Activated B cell treated with CpG ODN at 0.5 μM for 24 hours (primary cell): ENCODE measurements at regions not wholly inside any gene's neighbourhood (a gene's known extent, or its start where the extent isn't known, plus 50 kb on each side); places are given as distances from the start of the nearest gene placed in this dataset.

Experiments used
- ATAC-seq: fragments of 200-7000 bp; cut with Tn5 transposase; one replicate; pipeline ENCODE4 v1.10.0; 2021; ENCODE audit warnings: low read depth, mild to moderate bottlenecking, moderate library complexity
- CTCF ChIA-PET: fragments of 350-600 bp; sonication (Branson Sonifier 250); formaldehyde crosslinking; loops from one replicate; lab custom pipeline; 2021; ENCODE audit warnings: antibody characterized with exemption; lab: Charles Lee
- POLR2A ChIA-PET: fragments of 350-600 bp; sonication (Branson Sonifier 250); formaldehyde crosslinking; loops from one replicate; lab custom pipeline; 2021; ENCODE audit warnings: antibody characterized with exemption; lab: Charles Lee
- DNase-seq: peaks from one replicate; pipeline ENCODE4 v3.0.0; 2022
- H3K27ac Mint-ChIP-seq: one replicate; pipeline ENCODE4 v1.8.0; 2020; ENCODE audit warnings: mixed read lengths
- H3K27me3 Mint-ChIP-seq: one replicate; pipeline ENCODE4 v1.8.0; 2021; ENCODE audit warnings: mixed read lengths
- H3K36me3 Mint-ChIP-seq: one replicate; pipeline ENCODE4 v1.8.0; 2021; ENCODE audit warnings: low read depth, mixed read lengths
- H3K4me1 Mint-ChIP-seq: one replicate; pipeline ENCODE4 v1.8.0; 2021; ENCODE audit warnings: mixed read lengths
- H3K4me3 Mint-ChIP-seq: one replicate; pipeline ENCODE4 v1.8.0; 2020; ENCODE audit warnings: mild to moderate bottlenecking, mixed read lengths
- H3K9me3 Mint-ChIP-seq: one replicate; pipeline ENCODE4 v1.8.0; 2020; ENCODE audit warnings: mixed read lengths
- CTCF ChIP-seq: fragments of 200-600 bp; IDR thresholded peaks from one replicate; pipeline ENCODE4 v1.8.0; 2022; ENCODE audit warnings: antibody characterized with exemption, mild to moderate bottlenecking
- intact Hi-C: fragments of 100-400 bp; cut with micrococcal nuclease; formaldehyde crosslinking; loops from one replicate; pipeline ENCODE4 v1.15.1; 2024

- Mint-ChIP-seq H3K36me3 (no peaks in the 10 kb centered on the region), H3K27ac (no peak overlapping the region), H3K9me3 (peaks cover 6% of the 10 kb centered on the region), H3K27me3 (no peaks in the 10 kb centered on the region), H3K4me1 (no peaks in the 10 kb centered on the region), H3K4me3 (no peak overlapping the region)
- no peak for TF ChIP-seq CTCF
- ChIA-PET POLR2A (no interaction called here), CTCF (no interaction called here)
- DNase-seq (no peak), ATAC-seq (no peak)
- intact Hi-C loops = no loop called here
Observed at GRCh38 chr3:94573337-94573736, 510.5 kb downstream of the NSUN3 start.

- intact Hi-C loops = no loop called here
- TF ChIP-seq CTCF = no peak
- Mint-ChIP-seq H3K36me3 (no peaks in the 10 kb centered on the region), H3K4me1 (no peaks in the 10 kb centered on the region), H3K4me3 (no peak overlapping the region), H3K9me3 (no peaks in the 10 kb centered on the region), H3K27ac (no peak overlapping the region), H3K27me3 (no peaks in the 10 kb centered on the region)
- ATAC-seq (no peak), DNase-seq (no peak)
- POLR2A ChIA-PET = no interaction called here
- CTCF ChIA-PET = no interaction called here
Observed at GRCh38 chr3:94587291-94587690, 524.4 kb downstream of the NSUN3 start.

GRCh38 chr3:94593526-94594150 is 530.8 kb downstream of the NSUN3 start:
- intact Hi-C loops = no loop called here
- Mint-ChIP-seq H3K27me3 (no peaks in the 10 kb centered on the region), H3K4me1 (no peaks in the 10 kb centered on the region), H3K4me3 (no peak overlapping the region), H3K9me3 (peaks cover 4% of the 10 kb centered on the region), H3K36me3 (no peaks in the 10 kb centered on the region), H3K27ac (no peak overlapping the region)
- POLR2A ChIA-PET = no interaction called here
- no peak for TF ChIP-seq CTCF
- CTCF ChIA-PET = no interaction called here
- ATAC-seq (no peak), DNase-seq (no peak)

GRCh38 chr3:94596141-94596540 is 533.3 kb downstream of the NSUN3 start:
- ChIA-PET CTCF (no interaction called here), POLR2A (no interaction called here)
- no peaks in the 10 kb centered on the region for H3K4me1 Mint-ChIP-seq
- H3K9me3 Mint-ChIP-seq = peaks cover 6% of the 10 kb centered on the region
- DNase-seq (no peak), ATAC-seq (no peak)
- intact Hi-C loops = no loop called here
- no peak overlapping the region for H3K4me3 Mint-ChIP-seq
- TF ChIP-seq CTCF = no peak
- H3K36me3 Mint-ChIP-seq = no peaks in the 10 kb centered on the region
- no peak overlapping the region for H3K27ac Mint-ChIP-seq
- no peaks in the 10 kb centered on the region for H3K27me3 Mint-ChIP-seq

- H3K27me3 Mint-ChIP-seq = no peaks in the 10 kb centered on the region
- no peaks in the 10 kb centered on the region for H3K4me1 Mint-ChIP-seq
- no peaks in the 10 kb centered on the region for H3K36me3 Mint-ChIP-seq
- ChIA-PET POLR2A (no interaction called here), CTCF (no interaction called here)
- no peak overlapping the region for H3K27ac Mint-ChIP-seq
- peaks cover 6% of the 10 kb centered on the region for H3K9me3 Mint-ChIP-seq
- ATAC-seq (no peak), DNase-seq (no peak)
- TF ChIP-seq CTCF = no peak
- intact Hi-C loops = no loop called here
- no peak overlapping the region for H3K4me3 Mint-ChIP-seq
Observed at GRCh38 chr3:94596887-94597566, 534.2 kb downstream of the NSUN3 start.
